Upper lobe of left lung (tissue), 6 donors: ENCODE measurements at regions not wholly inside any gene's neighbourhood (a gene's known extent, or its start where the extent isn't known, plus 50 kb on each side); places are given as distances from the start of the nearest gene placed in this dataset.

Experiments used
- ATAC-seq, 2 donors: fragments of 200-7000 bp; cut with Tn5 transposase; one replicate each; pipeline ENCODE4 v1.9.1; 2022; ENCODE audit warnings: mild to moderate bottlenecking in 2 of 2, moderate library complexity in 2 of 2; ENCODE audit not compliant: low FRiP score in 2 of 2
- DNase-seq, 2 donors: peaks; one replicate each; pipeline ENCODE4 v3.0.0-alpha.2; 2019 to 2020
- H3K27ac ChIP-seq, 4 donors: fragments of 200-600 bp; sonication (generic); one replicate each; pipeline ENCODE4 v1.5.1; 2016 to 2019
- H3K27me3 ChIP-seq, 4 donors: fragments of 200-600 bp; sonication (generic); one replicate each; pipeline ENCODE4 v1.5.1; 2017 to 2019
- H3K36me3 ChIP-seq, 4 donors: fragments of 200-600 bp; sonication (generic); one replicate each; pipeline ENCODE4 v1.5.1; 2016 to 2019
- H3K4me1 ChIP-seq, 4 donors: fragments of 200-600 bp; sonication (generic); one replicate each; pipeline ENCODE4 v1.5.1; 2018 to 2019
- H3K4me3 ChIP-seq, 4 donors: fragments of 200-600 bp; sonication (generic); one replicate each; pipeline ENCODE4 v1.5.1; 2017 to 2019; ENCODE audit warnings: mild to moderate bottlenecking in 2 of 4, moderate library complexity in 1 of 4
- H3K9me3 ChIP-seq, 4 donors: fragments of 200-600 bp; sonication (generic); one replicate each; pipeline ENCODE4 v1.5.1; 2018 to 2019
- EP300 ChIP-seq, 4 donors: sonication (generic); formaldehyde crosslinking; IDR thresholded peaks; one replicate each; pipeline ENCODE4 v1.5.1; 2017; ENCODE audit warnings: antibody characterized with exemption in 4 of 4, control low read depth in 2 of 4
- POLR2A ChIP-seq, 4 donors: fragments of 450-650 bp; IDR thresholded peaks; one replicate each; pipeline ENCODE4 v1.5.1; 2016 to 2017; ENCODE audit warnings: antibody characterized with exemption in 4 of 4, mild to moderate bottlenecking in 2 of 4
- POLR2AphosphoS5 ChIP-seq, 2 donors: sonication (generic); formaldehyde crosslinking; IDR thresholded peaks; one replicate each; pipeline ENCODE4 v1.5.1; 2017; ENCODE audit warnings: antibody characterized with exemption in 2 of 2
- WGBS, 2 donors: methylation state at CpG; one replicate each; pipeline ENCODE4 v1.1.5; 2017 to 2018; 5-methylcytosine and 5-hydroxymethylcytosine counted together
- TF ChIP-seq, protein P1 (sequence below), 6 experiments: fragments of 450-650 bp in 4 of 6; fragments of 200-600 bp in 2 of 6; sonication (generic) in 2 of 6; IDR thresholded peaks; one replicate each; pipeline ENCODE4 v1.5.1; 2016 to 2019; ENCODE audit warnings: antibody characterized with exemption in 6 of 6
- donor health status: DM: no; HTN: no; CAD: no; lungs with moderate emphysema.
- donor health status: DM: no; HTN: yes; CAD: no; lungs with severe emphysema.

DNA sequence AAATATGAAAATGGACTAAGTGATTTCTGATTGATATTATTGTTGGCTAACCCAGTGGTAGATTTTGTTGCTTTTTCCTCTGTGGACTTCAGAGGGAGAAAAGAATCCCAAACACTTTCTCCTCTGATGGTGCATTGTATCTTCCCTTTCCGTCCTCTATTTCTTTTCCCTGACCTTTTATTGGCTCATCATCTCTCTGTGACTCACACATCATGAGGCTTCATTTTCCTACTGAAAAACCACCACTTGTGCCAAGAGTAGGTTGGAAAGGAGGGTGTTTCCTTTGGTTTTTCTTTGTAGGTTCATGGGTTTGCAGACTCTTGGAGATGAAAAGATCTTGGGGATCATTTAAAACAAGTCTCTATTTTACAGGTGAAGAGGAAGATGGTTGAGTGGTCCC, 311.7 kb upstream of the JAG1 start:
- ATAC-seq = peak in 1 of 2 donors; percentile 48
- H3K9me3 ChIP-seq = no peaks in the 10 kb centered on the region
- WGBS, 2 donors = 50 to 82% methylated on average over 1 of the region's 1 CpG
- peaks cover 0 to 8% (median 3%) of the 10 kb centered on the region in 4 donors for H3K4me1 ChIP-seq
- no peak overlapping the region for H3K27ac ChIP-seq
- DNase-seq = no peak
- no peaks in the 10 kb centered on the region for H3K27me3 ChIP-seq
- TF ChIP-seq POLR2A (IDR thresholded peaks at IDR 0.05) (no peak), EP300 (IDR thresholded peaks at IDR 0.05) (no peak), POLR2AphosphoS5 (IDR thresholded peaks at IDR 0.05) (no peak)
- TF ChIP-seq, protein P1, sequence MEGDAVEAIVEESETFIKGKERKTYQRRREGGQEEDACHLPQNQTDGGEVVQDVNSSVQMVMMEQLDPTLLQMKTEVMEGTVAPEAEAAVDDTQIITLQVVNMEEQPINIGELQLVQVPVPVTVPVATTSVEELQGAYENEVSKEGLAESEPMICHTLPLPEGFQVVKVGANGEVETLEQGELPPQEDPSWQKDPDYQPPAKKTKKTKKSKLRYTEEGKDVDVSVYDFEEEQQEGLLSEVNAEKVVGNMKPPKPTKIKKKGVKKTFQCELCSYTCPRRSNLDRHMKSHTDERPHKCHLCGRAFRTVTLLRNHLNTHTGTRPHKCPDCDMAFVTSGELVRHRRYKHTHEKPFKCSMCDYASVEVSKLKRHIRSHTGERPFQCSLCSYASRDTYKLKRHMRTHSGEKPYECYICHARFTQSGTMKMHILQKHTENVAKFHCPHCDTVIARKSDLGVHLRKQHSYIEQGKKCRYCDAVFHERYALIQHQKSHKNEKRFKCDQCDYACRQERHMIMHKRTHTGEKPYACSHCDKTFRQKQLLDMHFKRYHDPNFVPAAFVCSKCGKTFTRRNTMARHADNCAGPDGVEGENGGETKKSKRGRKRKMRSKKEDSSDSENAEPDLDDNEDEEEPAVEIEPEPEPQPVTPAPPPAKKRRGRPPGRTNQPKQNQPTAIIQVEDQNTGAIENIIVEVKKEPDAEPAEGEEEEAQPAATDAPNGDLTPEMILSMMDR (IDR thresholded peaks at IDR 0.05) = no peak
- no peak overlapping the region for H3K4me3 ChIP-seq
- H3K36me3 ChIP-seq = no peaks in the 10 kb centered on the region

DNA sequence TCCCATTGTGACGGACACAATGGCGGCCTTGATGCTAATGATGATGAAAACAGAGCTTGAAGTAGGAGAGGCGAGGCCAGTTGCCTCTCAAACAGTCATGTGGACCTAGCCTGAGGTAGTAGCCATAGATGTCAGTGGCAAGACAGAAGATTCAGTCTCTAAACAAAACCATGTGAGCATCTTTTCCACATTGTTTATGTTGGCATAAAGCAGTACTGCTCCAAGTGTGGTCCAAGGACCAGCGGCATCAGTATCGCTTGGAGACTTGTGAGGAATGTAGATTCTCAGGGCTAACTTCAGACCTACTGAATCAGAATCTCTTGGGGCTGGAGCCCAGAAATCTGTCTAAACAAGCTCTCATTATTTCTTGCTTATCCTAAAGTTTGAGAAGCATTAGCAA, 312.8 kb upstream of the JAG1 start:
- Histone ChIP-seq H3K4me3 (no peak overlapping the region), H3K36me3 (no peaks in the 10 kb centered on the region), H3K27ac (no peak overlapping the region), H3K4me1 (peaks cover 0 to 8% (median 3%) of the 10 kb centered on the region in 4 donors), H3K9me3 (no peaks in the 10 kb centered on the region), H3K27me3 (no peaks in the 10 kb centered on the region)
- no peak for DNase-seq
- ATAC-seq = no peak
- WGBS, 2 donors = 92 to 97% methylated on average over 5 of the region's 5 CpGs
- TF ChIP-seq EP300 (IDR thresholded peaks at IDR 0.05) = no peak
- no peak for TF ChIP-seq POLR2AphosphoS5 (IDR thresholded peaks at IDR 0.05)
- TF ChIP-seq, protein P1 (IDR thresholded peaks at IDR 0.05) = no peak
- no peak for TF ChIP-seq POLR2A (IDR thresholded peaks at IDR 0.05)

DNA sequence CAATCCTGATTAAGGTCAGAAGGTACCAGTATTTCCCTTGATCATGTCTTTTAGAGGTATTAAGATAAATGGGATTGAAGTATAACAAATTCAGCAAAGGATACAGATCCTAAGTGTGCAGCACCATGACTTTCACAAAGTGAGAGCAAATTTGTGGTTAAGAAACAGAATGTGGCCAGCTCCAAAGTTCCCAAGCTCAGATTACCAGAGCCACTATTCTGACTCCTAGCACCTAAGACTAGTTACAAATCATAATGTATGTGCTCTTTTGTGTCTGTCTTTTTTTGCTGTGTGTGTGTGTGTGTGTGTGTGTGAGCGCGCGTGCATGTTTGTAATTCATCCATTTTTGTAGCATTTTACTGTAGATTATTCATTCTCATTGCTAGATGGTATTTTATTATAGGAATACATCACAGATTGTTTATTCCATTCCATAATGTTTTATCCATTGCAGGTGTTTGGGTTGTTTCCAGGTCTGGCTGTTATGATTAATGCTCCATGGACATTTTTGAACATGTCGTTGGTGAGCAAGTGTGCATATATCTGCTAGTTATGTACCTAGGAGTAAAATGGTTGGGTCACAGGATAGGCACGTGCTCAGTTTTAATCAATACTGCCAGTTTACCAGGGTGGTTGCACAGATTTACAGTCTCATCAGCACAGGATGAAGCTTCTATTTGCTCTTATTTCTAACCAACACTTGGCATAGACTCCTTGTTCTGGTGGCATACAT, 314.0 kb upstream of the JAG1 start:
- TF ChIP-seq POLR2AphosphoS5 (IDR thresholded peaks at IDR 0.05) (no peak), POLR2A (IDR thresholded peaks at IDR 0.05) (no peak)
- TF ChIP-seq, protein P1 (IDR thresholded peaks at IDR 0.05) = no peak
- Histone ChIP-seq H3K36me3 (no peaks in the 10 kb centered on the region), H3K4me1 (peaks cover 0 to 8% (median 3%) of the 10 kb centered on the region in 4 donors), H3K9me3 (no peaks in the 10 kb centered on the region), H3K27ac (no peak overlapping the region), H3K4me3 (no peak overlapping the region), H3K27me3 (no peaks in the 10 kb centered on the region)
- no peak for ATAC-seq
- 69 to 87% methylated on average over 5 of the region's 5 CpGs for WGBS, 2 donors
- DNase-seq = no peak

DNA sequence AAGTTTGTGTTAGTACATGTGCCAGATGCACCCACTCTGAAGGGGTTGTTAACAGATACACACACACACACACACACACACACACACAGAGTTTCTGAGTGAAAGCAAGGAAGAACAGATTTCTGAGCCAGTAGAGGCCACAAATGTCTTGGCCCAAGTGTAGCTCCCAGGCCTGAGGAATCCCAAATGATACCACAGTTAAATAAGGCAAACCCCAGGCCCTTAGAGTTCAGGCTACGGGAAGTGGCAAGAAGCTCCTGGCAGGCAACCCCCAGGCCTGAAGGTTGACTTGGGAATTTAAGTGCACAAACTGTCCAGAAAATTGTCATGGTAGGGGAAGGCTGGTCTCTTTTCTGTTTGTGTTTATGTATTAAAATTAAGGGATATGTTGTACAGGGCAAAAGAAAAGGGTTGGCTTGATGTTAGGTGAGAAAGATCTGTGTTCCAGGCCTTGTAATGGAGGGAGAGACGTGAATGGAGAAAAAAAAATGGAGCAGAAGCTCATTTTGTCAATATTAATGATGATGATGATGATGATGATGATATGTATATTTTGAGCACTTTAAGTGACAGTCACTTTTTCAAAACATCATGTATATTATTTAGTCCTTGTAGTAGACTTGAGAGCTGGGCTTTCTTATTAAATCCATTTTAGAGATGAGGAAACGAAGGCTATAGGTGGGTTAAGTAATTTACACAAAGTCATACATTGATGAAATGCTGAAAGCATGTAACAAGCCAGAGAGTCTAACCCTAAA, 317.0 kb upstream of the JAG1 start:
- DNase-seq = no peak
- H3K4me1 ChIP-seq = no peaks in the 10 kb centered on the region
- H3K4me3 ChIP-seq = no peak overlapping the region
- no peaks in the 10 kb centered on the region for H3K36me3 ChIP-seq
- no peak for ATAC-seq
- H3K27ac ChIP-seq = no peak overlapping the region
- TF ChIP-seq, protein P1 (IDR thresholded peaks at IDR 0.05) = no peak
- no peak for TF ChIP-seq POLR2AphosphoS5 (IDR thresholded peaks at IDR 0.05)
- no peak for TF ChIP-seq EP300 (IDR thresholded peaks at IDR 0.05)
- no peak for TF ChIP-seq POLR2A (IDR thresholded peaks at IDR 0.05)
- WGBS, 2 donors = 80 to 86% methylated on average over 3 of the region's 3 CpGs
- H3K9me3 ChIP-seq = no peaks in the 10 kb centered on the region
- H3K27me3 ChIP-seq = no peaks in the 10 kb centered on the region
